ENCODE measurements at regions not wholly inside any gene's neighbourhood (a gene's known extent, or its start where the extent isn't known, plus 50 kb on each side); places are given as distances from the start of the nearest gene placed in this dataset.

DNA sequence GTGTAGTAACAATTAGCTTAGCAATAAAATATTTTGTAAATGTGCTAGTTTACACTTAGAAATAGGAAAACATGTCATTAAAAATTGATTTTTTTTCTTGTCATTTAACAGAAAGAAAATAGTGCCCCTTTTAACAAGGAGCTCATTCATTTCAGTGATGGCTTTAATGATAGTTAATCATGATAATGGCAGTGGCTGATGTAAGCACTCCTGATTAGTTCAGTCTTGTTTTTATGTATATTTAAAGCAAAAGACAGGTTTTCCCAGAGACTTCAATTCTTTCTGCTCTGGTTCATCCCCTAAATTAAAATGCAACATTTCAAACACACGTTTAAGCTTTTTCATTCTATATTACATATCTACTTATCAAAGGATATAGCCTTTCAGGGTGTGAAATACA, 1039.5 kb upstream of the PCDH7 start:
- DNase-seq (ENCODE audit: low read depth, low spot score) = no peak
- H3K79me2 ChIP-seq (ENCODE audit: control insufficient read depth, insufficient read depth, low read length) = no peaks in the 10 kb centered on the region
- H3K4me2 ChIP-seq (ENCODE audit: control insufficient read depth, extremely low read depth, insufficient read depth, low read depth, low read length) = no peak overlapping the region
- no peak for FAIRE-seq
- H3K27me3 ChIP-seq (ENCODE audit: control insufficient read depth, extremely low read depth, insufficient read depth, low read length) = no peaks in the 10 kb centered on the region
- H2AFZ ChIP-seq (ENCODE audit: control insufficient read depth, low read length) = no peak overlapping the region
- dilution Hi-C loops (cut with MboI; ENCODE audit: extremely low pct_ligation_motif_present, low sequenced_read_pairs) = no loop called here
- H4K20me1 ChIP-seq (ENCODE audit: control insufficient read depth, extremely low read depth, insufficient read depth, low read length) = no peaks in the 10 kb centered on the region
- no peak overlapping the region for H3K27ac ChIP-seq (ENCODE audit: control insufficient read depth, insufficient read depth, low read length)
- no peak for TF ChIP-seq EZH2 (IDR thresholded peaks at IDR 0.05; ENCODE audit: low read length)
- TF ChIP-seq, protein P1, sequence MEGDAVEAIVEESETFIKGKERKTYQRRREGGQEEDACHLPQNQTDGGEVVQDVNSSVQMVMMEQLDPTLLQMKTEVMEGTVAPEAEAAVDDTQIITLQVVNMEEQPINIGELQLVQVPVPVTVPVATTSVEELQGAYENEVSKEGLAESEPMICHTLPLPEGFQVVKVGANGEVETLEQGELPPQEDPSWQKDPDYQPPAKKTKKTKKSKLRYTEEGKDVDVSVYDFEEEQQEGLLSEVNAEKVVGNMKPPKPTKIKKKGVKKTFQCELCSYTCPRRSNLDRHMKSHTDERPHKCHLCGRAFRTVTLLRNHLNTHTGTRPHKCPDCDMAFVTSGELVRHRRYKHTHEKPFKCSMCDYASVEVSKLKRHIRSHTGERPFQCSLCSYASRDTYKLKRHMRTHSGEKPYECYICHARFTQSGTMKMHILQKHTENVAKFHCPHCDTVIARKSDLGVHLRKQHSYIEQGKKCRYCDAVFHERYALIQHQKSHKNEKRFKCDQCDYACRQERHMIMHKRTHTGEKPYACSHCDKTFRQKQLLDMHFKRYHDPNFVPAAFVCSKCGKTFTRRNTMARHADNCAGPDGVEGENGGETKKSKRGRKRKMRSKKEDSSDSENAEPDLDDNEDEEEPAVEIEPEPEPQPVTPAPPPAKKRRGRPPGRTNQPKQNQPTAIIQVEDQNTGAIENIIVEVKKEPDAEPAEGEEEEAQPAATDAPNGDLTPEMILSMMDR (optimal IDR thresholded peaks at IDR 0.05 in 1 of 3, IDR thresholded peaks at IDR 0.05 in 1 of 3, conservative IDR thresholded peaks at IDR 0.05 in 1 of 3; ENCODE audit: extremely low read depth in 1 of 3, insufficient read depth in 2 of 3, low read length in 3 of 3) = no peak
- no peaks in the 10 kb centered on the region for H3K4me1 ChIP-seq (ENCODE audit: control insufficient read depth, extremely low read depth, insufficient read depth, low read length)
- no peaks in the 10 kb centered on the region for H3K9me1 ChIP-seq (ENCODE audit: control insufficient read depth, extremely low read depth, insufficient read depth, low read length)
- no peak overlapping the region for H3K4me3 ChIP-seq (ENCODE audit: control insufficient read depth in 2 of 3, extremely low read depth in 1 of 3, insufficient read depth in 2 of 3, low read depth in 1 of 3, low read length in 3 of 3)
- no peaks in the 10 kb centered on the region for H3K9me3 ChIP-seq (ENCODE audit: control insufficient read depth, low read depth, low read length)
- H3K36me3 ChIP-seq (ENCODE audit: control insufficient read depth in 2 of 2, extremely low read depth in 1 of 2, insufficient read depth in 2 of 2, low read length in 2 of 2) = no peaks in the 10 kb centered on the region
- H3K9ac ChIP-seq (ENCODE audit: control insufficient read depth, extremely low read depth, insufficient read depth, low read length) = no peak overlapping the region

GRCh38 chr4:29704059-29704458, 1016.1 kb upstream of the PCDH7 start:
- H2AFZ ChIP-seq (ENCODE audit: control insufficient read depth, low read length) = no peak overlapping the region
- no peak overlapping the region for H3K4me2 ChIP-seq (ENCODE audit: control insufficient read depth, extremely low read depth, insufficient read depth, low read depth, low read length)
- no peaks in the 10 kb centered on the region for H3K9me3 ChIP-seq (ENCODE audit: control insufficient read depth, low read depth, low read length)
- TF ChIP-seq EZH2 (IDR thresholded peaks at IDR 0.05; ENCODE audit: low read length) = no peak
- TF ChIP-seq, protein P1 (optimal IDR thresholded peaks at IDR 0.05 in 1 of 3, IDR thresholded peaks at IDR 0.05 in 1 of 3, conservative IDR thresholded peaks at IDR 0.05 in 1 of 3; ENCODE audit: extremely low read depth in 1 of 3, insufficient read depth in 2 of 3, low read length in 3 of 3) = no peak
- dilution Hi-C loops (cut with MboI; ENCODE audit: extremely low pct_ligation_motif_present, low sequenced_read_pairs) = no loop called here
- no peak overlapping the region for H3K27ac ChIP-seq (ENCODE audit: control insufficient read depth, insufficient read depth, low read length)
- no peak overlapping the region for H3K9ac ChIP-seq (ENCODE audit: control insufficient read depth, extremely low read depth, insufficient read depth, low read length)
- DNase-seq (ENCODE audit: low read depth, low spot score) (no peak), FAIRE-seq (no peak)
- no peaks in the 10 kb centered on the region for H3K36me3 ChIP-seq (ENCODE audit: control insufficient read depth in 2 of 2, extremely low read depth in 1 of 2, insufficient read depth in 2 of 2, low read length in 2 of 2)
- no peak overlapping the region for H3K4me3 ChIP-seq (ENCODE audit: control insufficient read depth in 2 of 3, extremely low read depth in 1 of 3, insufficient read depth in 2 of 3, low read depth in 1 of 3, low read length in 3 of 3)
- H3K27me3 ChIP-seq (ENCODE audit: control insufficient read depth, extremely low read depth, insufficient read depth, low read length) = no peaks in the 10 kb centered on the region
- no peaks in the 10 kb centered on the region for H3K4me1 ChIP-seq (ENCODE audit: control insufficient read depth, extremely low read depth, insufficient read depth, low read length)
- no peaks in the 10 kb centered on the region for H3K9me1 ChIP-seq (ENCODE audit: control insufficient read depth, extremely low read depth, insufficient read depth, low read length)
- H4K20me1 ChIP-seq (ENCODE audit: control insufficient read depth, extremely low read depth, insufficient read depth, low read length) = no peaks in the 10 kb centered on the region
- H3K79me2 ChIP-seq (ENCODE audit: control insufficient read depth, insufficient read depth, low read length) = no peaks in the 10 kb centered on the region

All from keratinocyte (primary cell).